ENCODE measurements at regions not wholly inside any gene's neighbourhood (a gene's known extent, or its start where the extent isn't known, plus 50 kb on each side); places are given as distances from the start of the nearest gene placed in this dataset.

DNA sequence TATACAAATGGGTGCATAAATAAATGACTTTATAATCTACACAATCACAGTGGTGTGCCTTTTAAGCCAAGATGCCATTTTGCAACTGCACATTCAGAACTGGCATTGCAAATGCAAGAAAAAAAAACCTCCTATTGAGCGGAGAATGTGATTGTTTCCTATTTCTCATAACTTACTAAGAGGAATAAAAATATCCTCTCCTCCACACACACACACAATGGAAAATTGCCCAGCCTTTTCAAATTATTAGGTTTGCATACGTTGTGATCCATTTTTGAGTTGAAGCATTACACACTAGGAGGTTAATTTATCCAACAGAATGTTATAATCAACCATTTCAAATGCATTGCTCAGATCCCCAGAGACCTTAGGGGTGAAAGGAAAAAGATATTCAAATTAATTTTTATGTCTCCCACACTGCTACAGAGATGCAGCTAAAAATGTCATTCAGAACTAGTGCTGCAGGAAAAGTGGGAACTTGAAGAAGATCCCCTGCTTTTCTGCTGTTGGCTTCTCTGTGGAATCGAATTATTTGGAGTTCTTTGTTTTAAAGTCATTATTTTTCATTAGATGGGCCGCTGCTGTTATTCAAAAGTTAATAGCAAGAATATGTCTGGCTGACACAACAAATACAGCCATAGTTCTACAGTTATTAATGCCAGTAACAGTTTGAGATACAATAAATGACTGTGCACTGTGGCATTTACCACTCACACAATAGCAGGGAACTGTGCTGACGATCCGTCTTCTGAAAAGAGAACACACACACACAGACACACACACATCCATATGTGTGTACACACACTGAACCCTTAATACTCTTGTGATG lies 299.9 kb upstream of the ANO5 start:
- CTCF ChIA-PET = no interaction called here
- no peak overlapping the region for H3K4me2 ChIP-seq
- H3K4me1 ChIP-seq = peaks cover 17% of the 10 kb centered on the region
- H3K9me3 ChIP-seq = no peaks in the 10 kb centered on the region
- WGBS (ENCODE audit: missing lambda C conversion rate) = 58% methylated on average over 6 of the region's 6 CpGs
- no peak overlapping the region for H3K27ac ChIP-seq
- DNase-seq (ENCODE audit: low read depth in 1 of 2, low spot score in 1 of 2) = no peak
- no peak for FAIRE-seq
- ATAC-seq = no peak
- TF ChIP-seq RCOR1 (IDR thresholded peaks at IDR 0.05; ENCODE audit: low read depth, low read length) = no peak
- H3K4me3 ChIP-seq = no peak overlapping the region
- POLR2A ChIA-PET = no interaction called here

DNA sequence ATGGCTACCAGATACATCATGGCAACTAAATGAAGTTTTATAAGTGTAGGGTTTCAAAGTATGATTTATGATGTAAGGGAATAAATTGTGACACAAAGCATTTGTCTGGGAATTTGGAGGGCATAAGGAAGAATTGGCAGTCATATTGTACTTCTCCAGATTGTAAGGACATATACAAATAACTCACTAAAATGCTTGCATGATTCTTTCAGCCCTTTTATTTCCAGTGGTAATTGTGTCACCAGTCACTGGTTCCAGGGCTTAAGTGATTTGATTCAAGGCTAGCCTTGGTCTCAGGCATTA lies 299.4 kb upstream of the ANO5 start:
- no peak overlapping the region for H3K27ac ChIP-seq
- no peak for DNase-seq (ENCODE audit: low read depth in 1 of 2, low spot score in 1 of 2)
- no peak overlapping the region for H3K4me2 ChIP-seq
- TF ChIP-seq MYC (IDR thresholded peaks at IDR 0.05; ENCODE audit: borderline replicate concordance, low read length) = no peak
- no peak for TF ChIP-seq RNF2 (IDR thresholded peaks at IDR 0.05; ENCODE audit: borderline replicate concordance, low read depth)
- TF ChIP-seq TFCP2L1 (CRISPR knock-in tag; IDR thresholded peaks at IDR 0.05) = no peak
- no peak for TF ChIP-seq FOSB (CRISPR knock-in tag; IDR thresholded peaks at IDR 0.05)
- TF ChIP-seq, protein P1, sequence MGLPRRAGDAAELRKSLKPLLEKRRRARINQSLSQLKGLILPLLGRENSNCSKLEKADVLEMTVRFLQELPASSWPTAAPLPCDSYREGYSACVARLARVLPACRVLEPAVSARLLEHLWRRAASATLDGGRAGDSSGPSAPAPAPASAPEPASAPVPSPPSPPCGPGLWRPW (IDR thresholded peaks at IDR 0.05) = no peak
- TF ChIP-seq CHD4 (IDR thresholded peaks at IDR 0.05; ENCODE audit: borderline replicate concordance) = no peak
- ChIA-PET CTCF (no interaction called here), POLR2A (no interaction called here)
- no peak overlapping the region for H3K4me3 ChIP-seq
- ATAC-seq = no peak
- H3K9me3 ChIP-seq = no peaks in the 10 kb centered on the region
- H3K4me1 ChIP-seq = peaks cover 11% of the 10 kb centered on the region
- FAIRE-seq = no peak

DNA sequence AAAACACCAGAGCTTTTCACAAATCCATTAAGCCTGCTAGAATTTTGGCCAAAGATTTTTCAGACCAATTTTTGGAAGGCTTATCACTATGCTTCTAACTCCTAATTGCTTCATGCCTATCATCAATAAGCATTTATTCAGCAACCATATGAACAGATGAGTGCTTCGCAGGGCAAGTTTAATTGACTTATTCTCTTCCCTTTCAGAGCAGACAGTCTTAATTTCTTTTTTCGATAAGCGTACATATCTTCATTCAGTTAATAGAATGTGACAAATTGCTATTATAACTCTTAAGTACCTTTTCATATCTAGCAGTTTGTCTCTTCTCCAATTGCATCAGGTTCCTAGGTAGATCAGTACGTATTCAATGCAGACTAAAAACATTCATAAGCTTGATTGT lies 298.4 kb upstream of the ANO5 start:
- no peaks in the 10 kb centered on the region for H3K9me3 ChIP-seq
- H3K27ac ChIP-seq = no peak overlapping the region
- no peak for DNase-seq (ENCODE audit: low read depth in 1 of 2, low spot score in 1 of 2)
- WGBS (ENCODE audit: missing lambda C conversion rate) = 74% methylated on average over 4 of the region's 4 CpGs
- peaks cover 5% of the 10 kb centered on the region for H3K4me1 ChIP-seq
- ChIA-PET POLR2A (no interaction called here), CTCF (no interaction called here)
- FAIRE-seq = no peak
- H3K4me3 ChIP-seq = no peak overlapping the region
- ATAC-seq = no peak
- no peak overlapping the region for H3K4me2 ChIP-seq
- TF ChIP-seq ZNF302 (CRISPR knock-in tag; IDR thresholded peaks at IDR 0.05) = no peak

DNA sequence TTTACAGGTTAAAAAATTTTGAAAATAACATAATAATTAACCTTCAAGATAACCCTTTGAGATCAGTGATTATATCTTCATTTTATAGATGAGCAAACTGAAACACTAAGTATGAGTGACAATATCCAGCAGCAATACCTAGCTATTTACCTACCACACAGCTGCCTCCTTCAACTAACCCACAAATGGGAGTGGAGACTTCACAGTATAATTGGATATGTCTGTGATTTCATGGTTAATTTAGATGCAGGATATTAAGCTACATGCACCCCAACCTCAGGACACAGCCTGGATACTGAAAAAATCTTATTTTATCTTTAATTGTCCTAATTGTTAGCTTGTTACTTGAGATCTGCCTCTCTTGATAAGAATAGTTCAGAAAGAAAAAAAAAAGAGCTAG lies 297.2 kb upstream of the ANO5 start:
- FAIRE-seq (no peak), DNase-seq (ENCODE audit: low read depth in 1 of 2, low spot score in 1 of 2) (no peak), ATAC-seq (no peak)
- Histone ChIP-seq H3K27ac (no peak overlapping the region), H3K4me1 (no peaks in the 10 kb centered on the region), H3K4me3 (no peak overlapping the region), H3K9me3 (no peaks in the 10 kb centered on the region), H3K4me2 (no peak overlapping the region)
- CTCF ChIA-PET = no interaction called here
- TF ChIP-seq, protein P2, sequence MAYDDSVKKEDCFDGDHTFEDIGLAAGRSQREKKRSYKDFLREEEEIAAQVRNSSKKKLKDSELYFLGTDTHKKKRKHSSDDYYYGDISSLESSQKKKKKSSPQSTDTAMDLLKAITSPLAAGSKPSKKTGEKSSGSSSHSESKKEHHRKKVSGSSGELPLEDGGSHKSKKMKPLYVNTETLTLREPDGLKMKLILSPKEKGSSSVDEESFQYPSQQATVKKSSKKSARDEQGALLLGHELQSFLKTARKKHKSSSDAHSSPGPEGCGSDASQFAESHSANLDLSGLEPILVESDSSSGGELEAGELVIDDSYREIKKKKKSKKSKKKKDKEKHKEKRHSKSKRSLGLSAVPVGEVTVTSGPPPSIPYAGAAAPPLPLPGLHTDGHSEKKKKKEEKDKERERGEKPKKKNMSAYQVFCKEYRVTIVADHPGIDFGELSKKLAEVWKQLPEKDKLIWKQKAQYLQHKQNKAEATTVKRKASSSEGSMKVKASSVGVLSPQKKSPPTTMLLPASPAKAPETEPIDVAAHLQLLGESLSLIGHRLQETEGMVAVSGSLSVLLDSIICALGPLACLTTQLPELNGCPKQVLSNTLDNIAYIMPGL (CRISPR knock-in tag; IDR thresholded peaks at IDR 0.05; ENCODE audit: borderline replicate concordance) = no peak
- TF ChIP-seq EHMT2 (IDR thresholded peaks at IDR 0.05; ENCODE audit: low read depth) (no peak), NPAS2 (CRISPR knock-in tag; IDR thresholded peaks at IDR 0.05; ENCODE audit: borderline replicate concordance) (no peak), KDM5A (IDR thresholded peaks at IDR 0.05) (no peak), MAZ (IDR thresholded peaks at IDR 0.05; ENCODE audit: borderline replicate concordance, low read depth, low read length) (no peak), RARB (CRISPR knock-in tag; IDR thresholded peaks at IDR 0.05) (no peak), HEYL (CRISPR knock-in tag; IDR thresholded peaks at IDR 0.05) (no peak), EHF (CRISPR knock-in tag; IDR thresholded peaks at IDR 0.05) (no peak), ZNF302 (CRISPR knock-in tag; IDR thresholded peaks at IDR 0.05) (no peak), HOXB5 (CRISPR knock-in tag; IDR thresholded peaks at IDR 0.05) (no peak), EP300 (IDR thresholded peaks at IDR 0.05) (no peak)
- TF ChIP-seq, protein P3, sequence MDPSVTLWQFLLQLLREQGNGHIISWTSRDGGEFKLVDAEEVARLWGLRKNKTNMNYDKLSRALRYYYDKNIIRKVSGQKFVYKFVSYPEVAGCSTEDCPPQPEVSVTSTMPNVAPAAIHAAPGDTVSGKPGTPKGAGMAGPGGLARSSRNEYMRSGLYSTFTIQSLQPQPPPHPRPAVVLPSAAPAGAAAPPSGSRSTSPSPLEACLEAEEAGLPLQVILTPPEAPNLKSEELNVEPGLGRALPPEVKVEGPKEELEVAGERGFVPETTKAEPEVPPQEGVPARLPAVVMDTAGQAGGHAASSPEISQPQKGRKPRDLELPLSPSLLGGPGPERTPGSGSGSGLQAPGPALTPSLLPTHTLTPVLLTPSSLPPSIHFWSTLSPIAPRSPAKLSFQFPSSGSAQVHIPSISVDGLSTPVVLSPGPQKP (IDR thresholded peaks at IDR 0.05; ENCODE audit: low read depth, low read length) = no peak
- TF ChIP-seq, protein P4, sequence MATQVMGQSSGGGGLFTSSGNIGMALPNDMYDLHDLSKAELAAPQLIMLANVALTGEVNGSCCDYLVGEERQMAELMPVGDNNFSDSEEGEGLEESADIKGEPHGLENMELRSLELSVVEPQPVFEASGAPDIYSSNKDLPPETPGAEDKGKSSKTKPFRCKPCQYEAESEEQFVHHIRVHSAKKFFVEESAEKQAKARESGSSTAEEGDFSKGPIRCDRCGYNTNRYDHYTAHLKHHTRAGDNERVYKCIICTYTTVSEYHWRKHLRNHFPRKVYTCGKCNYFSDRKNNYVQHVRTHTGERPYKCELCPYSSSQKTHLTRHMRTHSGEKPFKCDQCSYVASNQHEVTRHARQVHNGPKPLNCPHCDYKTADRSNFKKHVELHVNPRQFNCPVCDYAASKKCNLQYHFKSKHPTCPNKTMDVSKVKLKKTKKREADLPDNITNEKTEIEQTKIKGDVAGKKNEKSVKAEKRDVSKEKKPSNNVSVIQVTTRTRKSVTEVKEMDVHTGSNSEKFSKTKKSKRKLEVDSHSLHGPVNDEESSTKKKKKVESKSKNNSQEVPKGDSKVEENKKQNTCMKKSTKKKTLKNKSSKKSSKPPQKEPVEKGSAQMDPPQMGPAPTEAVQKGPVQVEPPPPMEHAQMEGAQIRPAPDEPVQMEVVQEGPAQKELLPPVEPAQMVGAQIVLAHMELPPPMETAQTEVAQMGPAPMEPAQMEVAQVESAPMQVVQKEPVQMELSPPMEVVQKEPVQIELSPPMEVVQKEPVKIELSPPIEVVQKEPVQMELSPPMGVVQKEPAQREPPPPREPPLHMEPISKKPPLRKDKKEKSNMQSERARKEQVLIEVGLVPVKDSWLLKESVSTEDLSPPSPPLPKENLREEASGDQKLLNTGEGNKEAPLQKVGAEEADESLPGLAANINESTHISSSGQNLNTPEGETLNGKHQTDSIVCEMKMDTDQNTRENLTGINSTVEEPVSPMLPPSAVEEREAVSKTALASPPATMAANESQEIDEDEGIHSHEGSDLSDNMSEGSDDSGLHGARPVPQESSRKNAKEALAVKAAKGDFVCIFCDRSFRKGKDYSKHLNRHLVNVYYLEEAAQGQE (IDR thresholded peaks at IDR 0.05) = no peak
- POLR2A ChIA-PET = no interaction called here

Measured in A549 (cell line).